H1 (cell line): ENCODE measurements at regions not wholly inside any gene's neighbourhood (a gene's known extent, or its start where the extent isn't known, plus 50 kb on each side); places are given as distances from the start of the nearest gene placed in this dataset.

Experiments
- BACH1 ChIP-seq: IDR thresholded peaks from 2 replicates; pipeline ENCODE4 v1.6.1; 2012; ENCODE audit warnings: low read length, improper control_type of control experiment
- CBX8 ChIP-seq: fragments of 300-800, 300-1000 bp; sonication (generic); IDR thresholded peaks from 2 replicates; pipeline ENCODE4 v1.7.1; 2016; ENCODE audit warnings: low read depth, low read length, borderline replicate concordance
- NRF1 ChIP-seq: IDR thresholded peaks from 2 replicates; pipeline ENCODE4 v1.6.1; 2011; ENCODE audit warnings: mild to moderate bottlenecking, low read depth, low read length, improper control_type of control experiment
- POU5F1 ChIP-seq: IDR thresholded peaks from 2 replicates; pipeline ENCODE4 v1.6.1; 2011; ENCODE audit warnings: low read depth, mild to moderate bottlenecking, low read length, moderate library complexity
- TF ChIP-seq, protein P1 (sequence below), 3 experiments: IDR thresholded peaks; 1 replicate in 2 of 3; 2 replicates in 1 of 3; pipeline versions ENCODE4 v1.5.1 to v1.6.1; 2011; ENCODE audit warnings: low read length in 3 of 3, mild to moderate bottlenecking in 3 of 3, inconsistent platforms in 2 of 3, low read depth in 1 of 3, moderate library complexity in 1 of 3; ENCODE audit not compliant: insufficient read depth in 1 of 3; ENCODE audit errors: control extremely low read depth in 1 of 3

GRCh38 chr5:165913059-165913458, 2378.4 kb upstream of the WWC1 start (continued):
- TF ChIP-seq, protein P1, sequence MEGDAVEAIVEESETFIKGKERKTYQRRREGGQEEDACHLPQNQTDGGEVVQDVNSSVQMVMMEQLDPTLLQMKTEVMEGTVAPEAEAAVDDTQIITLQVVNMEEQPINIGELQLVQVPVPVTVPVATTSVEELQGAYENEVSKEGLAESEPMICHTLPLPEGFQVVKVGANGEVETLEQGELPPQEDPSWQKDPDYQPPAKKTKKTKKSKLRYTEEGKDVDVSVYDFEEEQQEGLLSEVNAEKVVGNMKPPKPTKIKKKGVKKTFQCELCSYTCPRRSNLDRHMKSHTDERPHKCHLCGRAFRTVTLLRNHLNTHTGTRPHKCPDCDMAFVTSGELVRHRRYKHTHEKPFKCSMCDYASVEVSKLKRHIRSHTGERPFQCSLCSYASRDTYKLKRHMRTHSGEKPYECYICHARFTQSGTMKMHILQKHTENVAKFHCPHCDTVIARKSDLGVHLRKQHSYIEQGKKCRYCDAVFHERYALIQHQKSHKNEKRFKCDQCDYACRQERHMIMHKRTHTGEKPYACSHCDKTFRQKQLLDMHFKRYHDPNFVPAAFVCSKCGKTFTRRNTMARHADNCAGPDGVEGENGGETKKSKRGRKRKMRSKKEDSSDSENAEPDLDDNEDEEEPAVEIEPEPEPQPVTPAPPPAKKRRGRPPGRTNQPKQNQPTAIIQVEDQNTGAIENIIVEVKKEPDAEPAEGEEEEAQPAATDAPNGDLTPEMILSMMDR (IDR thresholded peaks at IDR 0.05; ENCODE audit: control extremely low read depth in 1 of 3, insufficient read depth in 1 of 3, low read depth in 1 of 3, low read length in 3 of 3), result no peak
- TF ChIP-seq NRF1 (no peak), CBX8 (no peak), POU5F1 (no peak), BACH1 (no peak)
